ENCODE measurements at regions not wholly inside any gene's neighbourhood (a gene's known extent, or its start where the extent isn't known, plus 50 kb on each side); places are given as distances from the start of the nearest gene placed in this dataset.
"Not testable (repeated sequence)": the region's sequence is repeated elsewhere in the genome, so short reads cannot be mapped to it uniquely, and the experiment has no call there.

- no peak for DNase-seq (ENCODE audit: low read depth, low spot score)
Observed at GRCh38 chr10:63919575-63920279, 398.5 kb downstream of the REEP3 start.

- DNase-seq (ENCODE audit: low read depth, low spot score) = no peak
Observed at GRCh38 chr10:63920926-63921325, 399.7 kb downstream of the REEP3 start.

GRCh38 chr10:63921908-63922467 lies 400.8 kb downstream of the REEP3 start:
- DNase-seq (ENCODE audit: low read depth, low spot score) = no peak

- DNase-seq (ENCODE audit: low read depth, low spot score) = no peak
Observed at GRCh38 chr10:63922468-63923284, 401.5 kb downstream of the REEP3 start.

- no peak for DNase-seq (ENCODE audit: low read depth, low spot score)
Observed at GRCh38 chr10:63929831-63930467, 408.7 kb downstream of the REEP3 start.

- DNase-seq (ENCODE audit: low read depth, low spot score) = no peak
Observed at GRCh38 chr10:63930584-63930983, 409.4 kb downstream of the REEP3 start.

- no peak for DNase-seq (ENCODE audit: low read depth, low spot score)
Observed at GRCh38 chr10:63935705-63936104, 414.5 kb downstream of the REEP3 start.

GRCh38 chr10:63940277-63940922 lies 419.2 kb downstream of the REEP3 start:
- DNase-seq (ENCODE audit: low read depth, low spot score) = no peak

GRCh38 chr10:63964406-63964805 lies 443.2 kb downstream of the REEP3 start:
- DNase-seq (ENCODE audit: low read depth, low spot score) = no peak

- no peak for DNase-seq (ENCODE audit: low read depth, low spot score)
Observed at GRCh38 chr10:63965846-63966245, 444.6 kb downstream of the REEP3 start.

- DNase-seq (ENCODE audit: low read depth, low spot score) = no peak
Observed at GRCh38 chr10:63972949-63973827, 452.0 kb downstream of the REEP3 start.

GRCh38 chr10:63976538-63976937 lies 455.3 kb downstream of the REEP3 start:
- DNase-seq (ENCODE audit: low read depth, low spot score) = no peak

- no peak for DNase-seq (ENCODE audit: low read depth, low spot score)
Observed at GRCh38 chr10:63977329-63977923, 456.2 kb downstream of the REEP3 start.

- DNase-seq (ENCODE audit: low read depth, low spot score) = not testable (repeated sequence)
Observed at GRCh38 chr10:63980870-63981269, 459.7 kb downstream of the REEP3 start.

GRCh38 chr10:63984061-63984460 lies 462.9 kb downstream of the REEP3 start:
- not testable (repeated sequence) for DNase-seq (ENCODE audit: low read depth, low spot score)

- DNase-seq (ENCODE audit: low read depth, low spot score) = no peak
Observed at GRCh38 chr10:63986536-63986935, 465.3 kb downstream of the REEP3 start.

- DNase-seq (ENCODE audit: low read depth, low spot score) = no peak
Observed at GRCh38 chr10:63987212-63987611, 466.0 kb downstream of the REEP3 start.

- DNase-seq (ENCODE audit: low read depth, low spot score) = no peak
Observed at GRCh38 chr10:63994371-63994770, 473.2 kb downstream of the REEP3 start.

- no peak for DNase-seq (ENCODE audit: low read depth, low spot score)
Observed at GRCh38 chr10:64007157-64007556, 486.0 kb downstream of the REEP3 start.

GRCh38 chr10:64010711-64011110 lies 489.5 kb downstream of the REEP3 start:
- no peak for DNase-seq (ENCODE audit: low read depth, low spot score)
